Keratinocyte (primary cell): ENCODE measurements at regions not wholly inside any gene's neighbourhood (a gene's known extent, or its start where the extent isn't known, plus 50 kb on each side); places are given as distances from the start of the nearest gene placed in this dataset.

Experiments
- DNase-seq: peaks from one replicate; pipeline ENCODE4 v3.0.0-alpha.2; 2011; ENCODE audit warnings: low read depth, missing footprints, low spot score
- FAIRE-seq: peaks from 2 replicates; lab custom pipeline; 2011; peaks lifted over from hg19 to GRCh38; lab: Jason Lieb, UNC
- H2AFZ ChIP-seq: 2 replicates; pipeline ENCODE4 v1.6.0; 2012; ENCODE audit warnings: low read length, control low read depth, inconsistent platforms; ENCODE audit not compliant: control insufficient read depth
- H3K27ac ChIP-seq: 2 replicates; pipeline ENCODE4 v1.5.1; 2011; ENCODE audit warnings: low read length; ENCODE audit not compliant: control insufficient read depth, insufficient read depth
- H3K27me3 ChIP-seq: 3 replicates; pipeline ENCODE4 v1.6.0; 2011; ENCODE audit warnings: low read length; ENCODE audit not compliant: control insufficient read depth, insufficient read depth; ENCODE audit errors: extremely low read depth
- H3K36me3 ChIP-seq, 2 experiments: 2 replicates in 1 of 2; 3 replicates in 1 of 2; pipeline ENCODE4 v1.5.1; 2011; ENCODE audit warnings: low read length in 2 of 2, mild to moderate bottlenecking in 1 of 2; ENCODE audit not compliant: control insufficient read depth in 2 of 2, insufficient read depth in 2 of 2; ENCODE audit errors: extremely low read depth in 1 of 2
- H3K4me1 ChIP-seq: 3 replicates; pipeline ENCODE4 v1.5.1; 2011; ENCODE audit warnings: low read length; ENCODE audit not compliant: control insufficient read depth, insufficient read depth; ENCODE audit errors: extremely low read depth
- H3K4me2 ChIP-seq: 3 replicates; pipeline ENCODE4 v1.6.0; 2011; ENCODE audit warnings: low read depth, low read length; ENCODE audit not compliant: control insufficient read depth, insufficient read depth; ENCODE audit errors: extremely low read depth
- H3K4me3 ChIP-seq, 3 experiments: fragments of 200-600 bp in 1 of 3; sonication (generic) in 1 of 3; 2 replicates in 2 of 3; 3 replicates in 1 of 3; pipeline ENCODE4 v1.5.1; 2011 to 2016; ENCODE audit warnings: low read length in 3 of 3, mild to moderate bottlenecking in 3 of 3, control low read depth in 2 of 3, inconsistent platforms in 1 of 3, low read depth in 1 of 3, mixed read lengths in 1 of 3, mixed run types in 1 of 3, moderate library complexity in 1 of 3; ENCODE audit not compliant: control insufficient read depth in 2 of 3, insufficient read depth in 2 of 3; ENCODE audit errors: extremely low read depth in 1 of 3
- H3K79me2 ChIP-seq: 2 replicates; pipeline ENCODE4 v1.6.0; 2012; ENCODE audit warnings: low read length; ENCODE audit not compliant: control insufficient read depth, insufficient read depth
- H3K9ac ChIP-seq: 3 replicates; pipeline ENCODE4 v1.6.0; 2011; ENCODE audit warnings: low read length; ENCODE audit not compliant: control insufficient read depth, insufficient read depth; ENCODE audit errors: extremely low read depth
- H3K9me1 ChIP-seq: 3 replicates; pipeline ENCODE4 v1.6.0; 2011; ENCODE audit warnings: low read length; ENCODE audit not compliant: control insufficient read depth, insufficient read depth; ENCODE audit errors: extremely low read depth
- H3K9me3 ChIP-seq: 2 replicates; pipeline ENCODE4 v1.5.1; 2012; ENCODE audit warnings: low read depth, low read length; ENCODE audit not compliant: control insufficient read depth
- H4K20me1 ChIP-seq: 3 replicates; pipeline ENCODE4 v1.6.0; 2011; ENCODE audit warnings: low read length; ENCODE audit not compliant: control insufficient read depth, insufficient read depth; ENCODE audit errors: extremely low read depth
- EZH2 ChIP-seq: IDR thresholded peaks from one replicate; pipeline ENCODE4 v1.6.1; 2012; ENCODE audit warnings: inconsistent platforms, mild to moderate bottlenecking, low read length, moderate library complexity
- dilution Hi-C: fragments of 300-500 bp; cut with MboI; formaldehyde crosslinking; loops from one replicate; pipeline ENCODE4 v1.7.0; 2020; ENCODE audit warnings: low sequenced_read_pairs; ENCODE audit not compliant: extremely low pct_ligation_motif_present
- TF ChIP-seq, protein P1 (sequence below), 3 experiments: IDR thresholded peaks in 1 of 3; conservative IDR thresholded peaks in 1 of 3; optimal IDR thresholded peaks in 1 of 3; 2 replicates in 2 of 3; 3 replicates in 1 of 3; pipeline versions ENCODE3 to v1.5.1; 2011; ENCODE audit warnings: low read length in 3 of 3, mild to moderate bottlenecking in 3 of 3, moderate library complexity in 2 of 3, control low read depth in 1 of 3, inconsistent platforms in 1 of 3; ENCODE audit not compliant: insufficient read depth in 2 of 3; ENCODE audit errors: extremely low read depth in 1 of 3

GRCh38 chr13:37194428-37194861 lies 89.0 kb upstream of the CSNK1A1L start:
- DNase-seq: no peak
- H3K4me2 ChIP-seq: no peak overlapping the region
- H3K27ac ChIP-seq: no peak overlapping the region

DNA sequence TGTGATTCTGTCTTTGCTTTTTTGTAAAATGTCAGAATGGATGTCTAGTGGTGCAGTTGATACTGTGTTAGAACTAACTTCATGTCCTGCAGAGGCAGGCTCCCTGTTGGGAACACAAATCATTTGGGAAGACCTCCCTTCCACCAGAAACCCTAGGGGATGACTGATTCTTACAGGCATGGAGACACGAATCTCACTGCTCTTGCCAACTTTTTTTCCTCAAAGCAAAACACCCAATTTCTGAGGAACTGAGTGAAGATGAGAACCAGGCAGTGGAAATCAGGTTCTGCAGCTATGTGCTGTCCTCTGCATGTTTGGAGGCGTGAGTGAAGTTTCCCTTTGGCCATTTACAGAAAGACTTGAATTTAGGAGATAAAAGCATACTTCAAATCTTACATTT lies 87.5 kb upstream of the CSNK1A1L start:
- dilution Hi-C loops: no loop called here
- no peak overlapping the region for H3K27ac ChIP-seq
- no peak overlapping the region for H3K4me2 ChIP-seq
- H3K9me1 ChIP-seq: no peaks in the 10 kb centered on the region
- FAIRE-seq (peak; percentile 5), DNase-seq (no peak)
- H3K27me3 ChIP-seq: no peaks in the 10 kb centered on the region
- no peak overlapping the region for H3K4me3 ChIP-seq
- H3K9me3 ChIP-seq: no peaks in the 10 kb centered on the region
- H3K9ac ChIP-seq: no peak overlapping the region
- peak overlapping the region; percentile 54 for H2AFZ ChIP-seq
- TF ChIP-seq, protein P1, sequence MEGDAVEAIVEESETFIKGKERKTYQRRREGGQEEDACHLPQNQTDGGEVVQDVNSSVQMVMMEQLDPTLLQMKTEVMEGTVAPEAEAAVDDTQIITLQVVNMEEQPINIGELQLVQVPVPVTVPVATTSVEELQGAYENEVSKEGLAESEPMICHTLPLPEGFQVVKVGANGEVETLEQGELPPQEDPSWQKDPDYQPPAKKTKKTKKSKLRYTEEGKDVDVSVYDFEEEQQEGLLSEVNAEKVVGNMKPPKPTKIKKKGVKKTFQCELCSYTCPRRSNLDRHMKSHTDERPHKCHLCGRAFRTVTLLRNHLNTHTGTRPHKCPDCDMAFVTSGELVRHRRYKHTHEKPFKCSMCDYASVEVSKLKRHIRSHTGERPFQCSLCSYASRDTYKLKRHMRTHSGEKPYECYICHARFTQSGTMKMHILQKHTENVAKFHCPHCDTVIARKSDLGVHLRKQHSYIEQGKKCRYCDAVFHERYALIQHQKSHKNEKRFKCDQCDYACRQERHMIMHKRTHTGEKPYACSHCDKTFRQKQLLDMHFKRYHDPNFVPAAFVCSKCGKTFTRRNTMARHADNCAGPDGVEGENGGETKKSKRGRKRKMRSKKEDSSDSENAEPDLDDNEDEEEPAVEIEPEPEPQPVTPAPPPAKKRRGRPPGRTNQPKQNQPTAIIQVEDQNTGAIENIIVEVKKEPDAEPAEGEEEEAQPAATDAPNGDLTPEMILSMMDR (optimal IDR thresholded peaks at IDR 0.05 in 1 of 3, IDR thresholded peaks at IDR 0.05 in 1 of 3, conservative IDR thresholded peaks at IDR 0.05 in 1 of 3; ENCODE audit: extremely low read depth in 1 of 3, insufficient read depth in 2 of 3, low read length in 3 of 3): no peak
- TF ChIP-seq EZH2: no peak
- H3K36me3 ChIP-seq: no peaks in the 10 kb centered on the region
- no peaks in the 10 kb centered on the region for H3K79me2 ChIP-seq
- H4K20me1 ChIP-seq: no peaks in the 10 kb centered on the region
- peaks cover 9% of the 10 kb centered on the region for H3K4me1 ChIP-seq

More at GRCh38 chr13:37194428-37194861, 89.0 kb upstream of the CSNK1A1L start:
- Histone ChIP-seq H3K9ac (no peak overlapping the region), H3K27me3 (no peaks in the 10 kb centered on the region), H3K4me3 (no peak overlapping the region), H3K36me3 (no peaks in the 10 kb centered on the region), H3K9me3 (no peaks in the 10 kb centered on the region), H4K20me1 (no peaks in the 10 kb centered on the region), H3K79me2 (no peaks in the 10 kb centered on the region), H3K9me1 (no peaks in the 10 kb centered on the region), H3K4me1 (peaks cover 9% of the 10 kb centered on the region), H2AFZ (peak overlapping the region; percentile 12)
- TF ChIP-seq, protein P1 (optimal IDR thresholded peaks at IDR 0.05 in 1 of 3, IDR thresholded peaks at IDR 0.05 in 1 of 3, conservative IDR thresholded peaks at IDR 0.05 in 1 of 3; ENCODE audit: extremely low read depth in 1 of 3, insufficient read depth in 2 of 3, low read length in 3 of 3): no peak
- no peak for TF ChIP-seq EZH2
- FAIRE-seq: no peak
- dilution Hi-C loops: no loop called here
